ENCODE measurements at regions not wholly inside any gene's neighbourhood (a gene's known extent, or its start where the extent isn't known, plus 50 kb on each side); places are given as distances from the start of the nearest gene placed in this dataset.

DNA sequence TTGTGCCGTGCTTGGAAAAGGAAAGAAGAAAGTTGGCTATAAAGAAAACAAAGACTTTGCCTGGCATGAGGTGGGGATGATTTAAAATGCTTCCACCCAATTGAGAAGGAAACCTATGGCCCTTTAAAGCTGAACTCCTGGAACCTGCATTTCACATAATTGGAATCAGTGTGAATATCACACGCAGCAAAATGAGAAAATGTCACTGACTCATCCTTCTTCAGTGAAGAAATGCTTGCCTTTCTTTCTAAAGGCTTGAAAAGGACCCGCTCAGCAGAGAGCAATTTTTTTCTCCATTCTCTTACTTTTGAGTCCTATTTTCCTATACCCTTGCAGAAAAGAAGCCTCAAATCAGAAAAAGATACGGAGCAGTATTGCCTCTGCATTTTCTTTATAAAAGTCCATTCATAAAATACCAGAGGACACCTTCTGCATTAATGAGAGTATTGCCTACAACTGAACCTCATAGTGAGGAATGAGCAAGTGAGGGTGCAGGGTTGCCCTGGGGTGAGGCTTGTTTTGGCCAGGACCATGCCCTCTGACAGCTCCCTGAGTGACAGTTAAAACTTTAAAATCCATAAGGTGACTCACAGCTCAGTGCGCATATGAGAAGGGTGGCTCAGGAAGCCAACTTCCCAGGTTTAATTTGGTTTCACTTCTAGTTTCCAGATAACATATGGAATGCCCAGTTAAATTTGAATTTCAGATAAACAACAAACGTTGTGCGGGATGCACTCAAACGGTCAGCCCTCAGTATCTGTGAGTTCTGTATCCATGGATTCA, 191.9 kb upstream of the GYPC start (continued):
- TF ChIP-seq, protein P1, sequence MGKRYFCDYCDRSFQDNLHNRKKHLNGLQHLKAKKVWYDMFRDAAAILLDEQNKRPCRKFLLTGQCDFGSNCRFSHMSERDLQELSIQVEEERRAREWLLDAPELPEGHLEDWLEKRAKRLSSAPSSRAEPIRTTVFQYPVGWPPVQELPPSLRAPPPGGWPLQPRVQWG (CRISPR knock-in tag; IDR thresholded peaks at IDR 0.05; ENCODE audit: borderline replicate concordance, low read depth), result no peak
- no peak for TF ChIP-seq ZNF432 (CRISPR knock-in tag; IDR thresholded peaks at IDR 0.05; ENCODE audit: borderline replicate concordance)
- TF ChIP-seq CSRNP1 (CRISPR knock-in tag; IDR thresholded peaks at IDR 0.05), result no peak
- TF ChIP-seq SNAI1 (CRISPR knock-in tag; IDR thresholded peaks at IDR 0.05; ENCODE audit: borderline replicate concordance), result no peak
- no peak for TF ChIP-seq ZNF20 (CRISPR knock-in tag; IDR thresholded peaks at IDR 0.05)
- TF ChIP-seq SKI (IDR thresholded peaks at IDR 0.05; ENCODE audit: partially characterized antibody), result no peak
- TF ChIP-seq MEIS1 (CRISPR knock-in tag; IDR thresholded peaks at IDR 0.05; ENCODE audit: borderline replicate concordance), result no peak
- no peak for TF ChIP-seq GPN1 (CRISPR knock-in tag; IDR thresholded peaks at IDR 0.05; ENCODE audit: borderline replicate concordance)
- TF ChIP-seq FOXP4 (CRISPR knock-in tag; IDR thresholded peaks at IDR 0.05), result no peak
- TF ChIP-seq, protein P2, sequence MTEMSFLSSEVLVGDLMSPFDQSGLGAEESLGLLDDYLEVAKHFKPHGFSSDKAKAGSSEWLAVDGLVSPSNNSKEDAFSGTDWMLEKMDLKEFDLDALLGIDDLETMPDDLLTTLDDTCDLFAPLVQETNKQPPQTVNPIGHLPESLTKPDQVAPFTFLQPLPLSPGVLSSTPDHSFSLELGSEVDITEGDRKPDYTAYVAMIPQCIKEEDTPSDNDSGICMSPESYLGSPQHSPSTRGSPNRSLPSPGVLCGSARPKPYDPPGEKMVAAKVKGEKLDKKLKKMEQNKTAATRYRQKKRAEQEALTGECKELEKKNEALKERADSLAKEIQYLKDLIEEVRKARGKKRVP (CRISPR knock-in tag; IDR thresholded peaks at IDR 0.05), result no peak
- no peak for TF ChIP-seq ZNF567 (CRISPR knock-in tag; IDR thresholded peaks at IDR 0.05; ENCODE audit: borderline replicate concordance)

Measured in HepG2 (cell line).